AG08396 (cell line): ENCODE measurements at regions not wholly inside any gene's neighbourhood (a gene's known extent, or its start where the extent isn't known, plus 50 kb on each side); places are given as distances from the start of the nearest gene placed in this dataset.

Experiments
- DNase-seq: peaks from one replicate; pipeline ENCODE4 v3.0.0; 2012; ENCODE audit warnings: low spot score, mixed read lengths

GRCh38 chr2:121900391-121900790 is 144.9 kb downstream of the TSN start:
- DNase-seq: no peak

- DNase-seq: no peak
Observed at GRCh38 chr2:121902171-121902591, 146.7 kb downstream of the TSN start.

GRCh38 chr2:121902616-121903015 is 147.2 kb downstream of the TSN start:
- no peak for DNase-seq

- no peak for DNase-seq
Observed at GRCh38 chr2:121903037-121903689, 147.7 kb downstream of the TSN start.

GRCh38 chr2:121904656-121905055 is 149.2 kb downstream of the TSN start:
- no peak for DNase-seq

- DNase-seq: no peak
Observed at GRCh38 chr2:121905201-121905600, 149.8 kb downstream of the TSN start.

GRCh38 chr2:121906170-121906569 is 150.7 kb downstream of the TSN start:
- no peak for DNase-seq

- DNase-seq: no peak
Observed at GRCh38 chr2:121907928-121908327, 152.5 kb downstream of the TSN start.

- DNase-seq: no peak
Observed at GRCh38 chr2:121910139-121910538, 154.7 kb downstream of the TSN start.

GRCh38 chr2:121911036-121911435 is 155.6 kb downstream of the TSN start:
- no peak for DNase-seq

GRCh38 chr2:121917143-121917542 is 161.7 kb downstream of the TSN start:
- DNase-seq: no peak

- DNase-seq: no peak
Observed at GRCh38 chr2:121918231-121918630, 162.8 kb downstream of the TSN start.

- DNase-seq: no peak
Observed at GRCh38 chr2:121919803-121920202, 164.4 kb downstream of the TSN start.

- DNase-seq: no peak
Observed at GRCh38 chr2:121925466-121925865, 170.0 kb downstream of the TSN start.

- DNase-seq: no peak
Observed at GRCh38 chr2:121943285-121943684, 187.8 kb downstream of the TSN start.

GRCh38 chr2:121944072-121944831 is 188.8 kb downstream of the TSN start:
- DNase-seq: peak; percentile 46

GRCh38 chr2:121947674-121948073 is 192.2 kb downstream of the TSN start:
- no peak for DNase-seq

GRCh38 chr2:121949271-121949670 is 193.8 kb downstream of the TSN start:
- DNase-seq: no peak

GRCh38 chr2:121955426-121955825 is 200.0 kb downstream of the TSN start:
- DNase-seq: no peak

- DNase-seq: no peak
Observed at GRCh38 chr2:121955872-121956271, 200.4 kb downstream of the TSN start.

GRCh38 chr2:121960251-121960650 is 204.8 kb downstream of the TSN start:
- DNase-seq: no peak

- DNase-seq: no peak
Observed at GRCh38 chr2:121961761-121962160, 206.3 kb downstream of the TSN start.

- DNase-seq: no peak
Observed at GRCh38 chr2:121965661-121966060, 210.2 kb downstream of the TSN start.

- DNase-seq: no peak
Observed at GRCh38 chr2:121966663-121967062, 211.2 kb downstream of the TSN start.
